ENCODE measurements at regions not wholly inside any gene's neighbourhood (a gene's known extent, or its start where the extent isn't known, plus 50 kb on each side); places are given as distances from the start of the nearest gene placed in this dataset.

DNA sequence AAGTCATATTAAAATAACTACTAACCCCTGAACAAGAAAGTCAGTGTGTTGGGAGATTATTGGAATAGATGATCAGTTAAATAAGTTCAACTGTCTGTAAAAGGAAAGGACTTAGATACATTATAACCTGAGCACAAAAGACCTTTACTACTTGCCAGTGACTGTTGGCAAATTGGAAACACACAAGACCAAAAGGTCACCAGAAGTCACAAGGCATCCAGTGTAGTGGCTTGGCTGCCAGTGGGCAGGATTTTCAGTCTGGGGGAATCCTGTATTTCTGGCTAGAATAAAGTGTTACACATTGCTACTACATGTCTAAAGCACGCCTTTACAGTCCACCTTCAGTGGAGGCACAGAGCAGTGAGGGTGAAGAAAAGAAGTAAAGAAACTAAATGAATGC lies 108.3 kb upstream of the AR start (continued):
- TF ChIP-seq, protein P1, sequence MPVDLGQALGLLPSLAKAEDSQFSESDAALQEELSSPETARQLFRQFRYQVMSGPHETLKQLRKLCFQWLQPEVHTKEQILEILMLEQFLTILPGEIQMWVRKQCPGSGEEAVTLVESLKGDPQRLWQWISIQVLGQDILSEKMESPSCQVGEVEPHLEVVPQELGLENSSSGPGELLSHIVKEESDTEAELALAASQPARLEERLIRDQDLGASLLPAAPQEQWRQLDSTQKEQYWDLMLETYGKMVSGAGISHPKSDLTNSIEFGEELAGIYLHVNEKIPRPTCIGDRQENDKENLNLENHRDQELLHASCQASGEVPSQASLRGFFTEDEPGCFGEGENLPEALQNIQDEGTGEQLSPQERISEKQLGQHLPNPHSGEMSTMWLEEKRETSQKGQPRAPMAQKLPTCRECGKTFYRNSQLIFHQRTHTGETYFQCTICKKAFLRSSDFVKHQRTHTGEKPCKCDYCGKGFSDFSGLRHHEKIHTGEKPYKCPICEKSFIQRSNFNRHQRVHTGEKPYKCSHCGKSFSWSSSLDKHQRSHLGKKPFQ (tag by site-specific recombination; IDR thresholded peaks at IDR 0.05), result no peak
- TF ChIP-seq ZNF302 (tag by site-specific recombination; IDR thresholded peaks at IDR 0.05; ENCODE audit: low read depth) (no peak), ZBTB1 (tag by site-specific recombination; IDR thresholded peaks at IDR 0.05) (no peak), ZEB2 (tag by site-specific recombination; IDR thresholded peaks at IDR 0.05) (no peak), ZBTB20 (tag by site-specific recombination; IDR thresholded peaks at IDR 0.05) (no peak), ZNF140 (tag by site-specific recombination; IDR thresholded peaks at IDR 0.05) (no peak), ZNF623 (tag by site-specific recombination; IDR thresholded peaks at IDR 0.05) (no peak), ZNF202 (tag by site-specific recombination; IDR thresholded peaks at IDR 0.05; ENCODE audit: borderline replicate concordance) (no peak), SCRT1 (tag by site-specific recombination; IDR thresholded peaks at IDR 0.05; ENCODE audit: borderline replicate concordance) (no peak), REPIN1 (tag by site-specific recombination; IDR thresholded peaks at IDR 0.05; ENCODE audit: low read depth) (no peak), ZNF239 (tag by site-specific recombination; IDR thresholded peaks at IDR 0.05) (no peak), ZNF426 (tag by site-specific recombination; IDR thresholded peaks at IDR 0.05) (no peak)

DNA sequence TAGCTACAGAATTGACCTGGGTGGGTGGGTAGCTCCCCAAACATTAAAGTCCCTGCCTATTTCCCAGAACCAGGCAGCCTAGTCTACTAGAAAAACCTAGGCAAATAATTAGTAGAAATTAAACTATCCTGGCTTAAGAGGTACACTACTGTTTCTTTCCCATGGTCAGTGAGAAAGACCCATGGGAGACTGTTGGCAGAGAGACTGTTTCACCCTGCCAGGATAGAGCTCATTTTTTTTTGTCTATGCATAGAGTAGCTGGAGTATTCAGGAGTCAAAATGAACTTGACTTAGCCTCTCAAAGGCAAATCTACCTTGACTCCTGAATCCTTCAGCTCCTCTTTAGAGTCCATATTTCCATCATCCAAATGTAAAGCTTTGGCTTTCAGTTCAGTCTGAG lies 107.0 kb upstream of the AR start:
- Histone ChIP-seq H3K36me3 (ENCODE audit: control insufficient read depth in 2 of 2, insufficient read depth in 1 of 2, low read length in 2 of 2) (no peaks in the 10 kb centered on the region), H3K4me1 (ENCODE audit: control insufficient read depth, insufficient read depth, low read length) (no peaks in the 10 kb centered on the region), H3K4me3 (ENCODE audit: low read depth, low read length) (no peak overlapping the region), H3K9me3 (ENCODE audit: control insufficient read depth, insufficient read depth, low read depth, low read length) (no peaks in the 10 kb centered on the region), H3K27ac (ENCODE audit: extremely low read depth, low read depth, low read length) (no peak overlapping the region)
- TF ChIP-seq, protein P2, sequence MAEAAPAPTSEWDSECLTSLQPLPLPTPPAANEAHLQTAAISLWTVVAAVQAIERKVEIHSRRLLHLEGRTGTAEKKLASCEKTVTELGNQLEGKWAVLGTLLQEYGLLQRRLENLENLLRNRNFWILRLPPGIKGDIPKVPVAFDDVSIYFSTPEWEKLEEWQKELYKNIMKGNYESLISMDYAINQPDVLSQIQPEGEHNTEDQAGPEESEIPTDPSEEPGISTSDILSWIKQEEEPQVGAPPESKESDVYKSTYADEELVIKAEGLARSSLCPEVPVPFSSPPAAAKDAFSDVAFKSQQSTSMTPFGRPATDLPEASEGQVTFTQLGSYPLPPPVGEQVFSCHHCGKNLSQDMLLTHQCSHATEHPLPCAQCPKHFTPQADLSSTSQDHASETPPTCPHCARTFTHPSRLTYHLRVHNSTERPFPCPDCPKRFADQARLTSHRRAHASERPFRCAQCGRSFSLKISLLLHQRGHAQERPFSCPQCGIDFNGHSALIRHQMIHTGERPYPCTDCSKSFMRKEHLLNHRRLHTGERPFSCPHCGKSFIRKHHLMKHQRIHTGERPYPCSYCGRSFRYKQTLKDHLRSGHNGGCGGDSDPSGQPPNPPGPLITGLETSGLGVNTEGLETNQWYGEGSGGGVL (tag by site-specific recombination; IDR thresholded peaks at IDR 0.05), result no peak
- TF ChIP-seq ZNF175 (tag by site-specific recombination; IDR thresholded peaks at IDR 0.05) (no peak), ZFP3 (tag by site-specific recombination; IDR thresholded peaks at IDR 0.05; ENCODE audit: low read depth) (no peak), ZNF707 (tag by site-specific recombination; IDR thresholded peaks at IDR 0.05) (no peak), ZNF747 (tag by site-specific recombination; IDR thresholded peaks at IDR 0.05) (no peak), ZNF660 (tag by site-specific recombination; IDR thresholded peaks at IDR 0.05) (no peak)
- TF ChIP-seq, protein P3, sequence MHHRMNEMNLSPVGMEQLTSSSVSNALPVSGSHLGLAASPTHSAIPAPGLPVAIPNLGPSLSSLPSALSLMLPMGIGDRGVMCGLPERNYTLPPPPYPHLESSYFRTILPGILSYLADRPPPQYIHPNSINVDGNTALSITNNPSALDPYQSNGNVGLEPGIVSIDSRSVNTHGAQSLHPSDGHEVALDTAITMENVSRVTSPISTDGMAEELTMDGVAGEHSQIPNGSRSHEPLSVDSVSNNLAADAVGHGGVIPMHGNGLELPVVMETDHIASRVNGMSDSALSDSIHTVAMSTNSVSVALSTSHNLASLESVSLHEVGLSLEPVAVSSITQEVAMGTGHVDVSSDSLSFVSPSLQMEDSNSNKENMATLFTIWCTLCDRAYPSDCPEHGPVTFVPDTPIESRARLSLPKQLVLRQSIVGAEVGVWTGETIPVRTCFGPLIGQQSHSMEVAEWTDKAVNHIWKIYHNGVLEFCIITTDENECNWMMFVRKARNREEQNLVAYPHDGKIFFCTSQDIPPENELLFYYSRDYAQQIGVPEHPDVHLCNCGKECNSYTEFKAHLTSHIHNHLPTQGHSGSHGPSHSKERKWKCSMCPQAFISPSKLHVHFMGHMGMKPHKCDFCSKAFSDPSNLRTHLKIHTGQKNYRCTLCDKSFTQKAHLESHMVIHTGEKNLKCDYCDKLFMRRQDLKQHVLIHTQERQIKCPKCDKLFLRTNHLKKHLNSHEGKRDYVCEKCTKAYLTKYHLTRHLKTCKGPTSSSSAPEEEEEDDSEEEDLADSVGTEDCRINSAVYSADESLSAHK (tag by site-specific recombination; IDR thresholded peaks at IDR 0.05), result no peak
- ChIA-PET POLR2A (no interaction called here), CTCF (no interaction called here)

DNA sequence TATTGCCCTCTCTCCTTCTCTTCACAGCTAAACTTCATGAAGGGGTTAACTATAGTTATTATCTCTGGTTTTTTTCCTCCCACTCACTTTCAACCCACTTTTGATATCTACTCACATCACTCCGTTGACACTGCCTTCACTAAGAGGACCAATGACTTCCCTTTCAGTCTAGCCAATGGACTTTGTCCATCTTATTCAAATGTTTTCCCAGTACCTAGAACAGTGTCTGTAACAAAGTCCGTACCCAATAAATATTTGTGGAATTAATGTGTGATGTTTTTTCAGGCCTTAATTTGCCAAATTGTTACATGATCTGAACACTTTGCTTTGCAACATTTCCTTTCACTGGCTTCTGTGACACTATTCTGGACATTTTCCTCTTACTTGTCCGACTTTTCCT lies 106.0 kb upstream of the AR start:
- ChIA-PET POLR2A (no interaction called here), CTCF (no interaction called here)
- Histone ChIP-seq H3K36me3 (ENCODE audit: control insufficient read depth in 2 of 2, insufficient read depth in 1 of 2, low read length in 2 of 2) (no peaks in the 10 kb centered on the region), H3K27ac (ENCODE audit: extremely low read depth, low read depth, low read length) (no peak overlapping the region), H3K9me3 (ENCODE audit: control insufficient read depth, insufficient read depth, low read depth, low read length) (no peaks in the 10 kb centered on the region), H3K4me3 (ENCODE audit: low read depth, low read length) (no peak overlapping the region), H3K4me1 (ENCODE audit: control insufficient read depth, insufficient read depth, low read length) (no peaks in the 10 kb centered on the region)
- TF ChIP-seq ZNF624 (tag by site-specific recombination; IDR thresholded peaks at IDR 0.05) (no peak), ZNF404 (tag by site-specific recombination; IDR thresholded peaks at IDR 0.05) (no peak), GLIS1 (tag by site-specific recombination; IDR thresholded peaks at IDR 0.05) (no peak), ZNF341 (tag by site-specific recombination; IDR thresholded peaks at IDR 0.05; ENCODE audit: low read depth) (no peak), ZNF48 (tag by site-specific recombination; IDR thresholded peaks at IDR 0.05) (no peak), MZF1 (tag by site-specific recombination; IDR thresholded peaks at IDR 0.05; ENCODE audit: borderline replicate concordance) (no peak), KLF8 (tag by site-specific recombination; IDR thresholded peaks at IDR 0.05) (no peak)

All from HEK293 (cell line).